Activated CD4-positive, alpha-beta T cell treated with anti-CD3 and anti-CD28 coated beads, Interleukin-2, Interleukin-4, amounts not matched to agents 100 ng/mL and 50 ng/mL, durations not matched to agents 16 hours and 8 hours (primary cell): ENCODE measurements at regions not wholly inside any gene's neighbourhood (a gene's known extent, or its start where the extent isn't known, plus 50 kb on each side); places are given as distances from the start of the nearest gene placed in this dataset.
A peak's percentile ranks its signal among the peaks of the same experiment; 100 is the strongest.
"Not testable (repeated sequence)": the region's sequence is repeated elsewhere in the genome, so short reads cannot be mapped to it uniquely, and the experiment has no call there.

ENCODE experiments used
- DNase-seq: peaks from one replicate; pipeline ENCODE4 v3.0.0-alpha.2; 2020; ENCODE audit warnings: low spot score

DNA sequence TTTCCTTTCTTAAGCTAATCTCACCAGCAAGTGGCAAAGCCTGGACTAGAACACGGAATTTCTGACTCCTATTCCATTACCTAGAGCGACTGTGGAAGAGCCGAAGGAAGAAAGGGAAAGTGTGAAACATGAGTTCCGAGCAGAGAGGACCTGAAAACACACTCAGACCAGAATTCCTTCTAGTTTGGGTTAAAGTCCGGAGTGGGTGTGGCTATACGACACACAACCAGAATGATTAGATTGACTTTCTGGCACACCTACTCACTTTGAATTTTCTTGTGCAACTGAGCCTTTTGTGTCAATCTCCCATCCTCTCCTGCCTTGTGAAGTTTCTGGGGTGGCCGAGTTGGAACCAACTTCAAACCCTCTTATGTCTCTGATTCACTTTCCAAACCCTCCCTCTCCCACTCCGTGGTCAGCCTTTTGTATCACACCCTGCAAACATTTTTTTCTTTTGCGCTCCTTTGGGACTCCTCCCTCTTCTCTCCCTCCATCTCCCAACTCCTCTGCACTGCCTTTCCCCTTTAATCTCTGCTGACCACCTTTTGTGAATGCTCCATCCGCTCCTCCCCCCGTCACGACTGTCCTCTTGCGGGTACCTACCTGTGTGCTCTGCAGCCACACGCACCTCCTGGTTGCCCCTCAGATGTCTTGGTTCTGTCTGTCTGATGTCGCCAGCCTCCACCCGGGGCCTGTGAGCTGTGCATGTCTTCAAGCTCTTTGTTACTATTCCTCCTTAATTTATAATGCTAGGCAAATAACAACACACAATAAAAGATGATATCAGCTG is 86.3 kb upstream of the BLID start:
- DNase-seq: no peak

DNA sequence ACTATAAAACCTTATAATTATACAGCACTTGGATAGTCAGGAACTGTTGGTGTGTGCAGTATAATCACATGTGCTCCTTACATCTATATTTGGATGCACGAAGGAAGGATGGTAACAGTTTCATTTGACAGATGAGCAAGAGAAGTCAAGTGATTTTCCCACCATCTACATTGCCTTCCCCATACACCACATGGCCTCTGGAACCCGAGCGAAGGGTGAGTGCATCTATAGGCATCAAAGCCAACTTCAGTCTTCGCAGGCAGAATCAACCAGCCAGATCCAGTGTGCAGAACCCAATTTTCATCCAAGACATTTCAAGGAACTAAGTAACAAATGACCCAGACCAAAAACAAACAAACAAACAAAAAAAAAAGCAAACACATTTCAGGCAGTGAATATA is 85.1 kb upstream of the BLID start:
- DNase-seq: no peak

DNA sequence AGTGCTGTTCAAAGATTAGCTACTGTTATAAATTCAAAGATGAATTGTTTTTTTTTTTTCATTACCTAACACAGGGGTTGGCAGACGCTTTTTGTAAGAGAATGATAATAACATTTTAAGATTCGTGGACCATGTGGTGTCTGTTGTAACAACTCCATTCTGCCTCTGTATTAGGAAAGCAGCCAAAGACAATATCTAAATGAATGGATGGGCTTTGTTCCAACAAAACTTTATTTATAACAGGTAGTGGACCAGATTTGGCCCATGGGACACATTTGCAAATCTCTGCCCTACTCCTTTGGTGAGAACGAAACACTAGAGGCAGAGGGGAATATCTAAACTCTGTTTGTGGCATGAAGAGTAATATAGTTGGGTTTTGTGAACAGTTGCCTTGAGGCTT is 83.6 kb upstream of the BLID start:
- no peak for DNase-seq

DNA sequence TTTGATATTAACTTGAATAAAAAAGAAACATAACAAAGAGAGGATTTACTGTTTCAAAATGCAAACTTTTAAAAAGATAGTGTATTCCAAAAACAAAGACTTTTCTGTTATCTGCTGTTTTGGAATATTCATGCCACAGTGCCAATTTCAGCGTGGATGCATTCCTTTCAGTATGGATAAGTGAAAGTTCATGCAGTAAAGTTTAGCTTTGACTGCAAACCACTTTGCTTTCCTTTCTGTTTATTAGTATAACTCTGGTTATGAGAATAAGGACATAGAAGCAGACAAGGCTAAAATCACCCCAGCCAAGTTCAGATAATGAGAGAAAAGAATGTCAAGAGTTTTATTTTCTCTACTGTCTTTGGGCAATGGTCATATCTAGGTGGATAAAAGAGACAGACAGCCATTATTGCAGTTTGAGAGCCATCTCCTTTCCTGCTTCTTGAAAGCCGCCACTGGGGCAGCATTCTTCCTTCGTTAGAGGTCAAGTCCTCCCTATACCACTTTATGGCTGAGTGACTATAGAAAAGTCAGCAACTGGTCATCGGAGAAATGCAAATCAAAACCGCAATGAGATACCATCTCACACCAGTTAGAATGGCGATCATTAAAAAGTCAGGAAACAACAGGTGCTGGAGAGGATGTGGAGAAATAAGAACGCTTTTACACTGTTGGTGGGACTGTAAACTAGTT is 82.4 kb upstream of the BLID start:
- DNase-seq: no peak

GRCh38 chr11:122197066-122197987 is 81.3 kb upstream of the BLID start:
- DNase-seq: no peak

DNA sequence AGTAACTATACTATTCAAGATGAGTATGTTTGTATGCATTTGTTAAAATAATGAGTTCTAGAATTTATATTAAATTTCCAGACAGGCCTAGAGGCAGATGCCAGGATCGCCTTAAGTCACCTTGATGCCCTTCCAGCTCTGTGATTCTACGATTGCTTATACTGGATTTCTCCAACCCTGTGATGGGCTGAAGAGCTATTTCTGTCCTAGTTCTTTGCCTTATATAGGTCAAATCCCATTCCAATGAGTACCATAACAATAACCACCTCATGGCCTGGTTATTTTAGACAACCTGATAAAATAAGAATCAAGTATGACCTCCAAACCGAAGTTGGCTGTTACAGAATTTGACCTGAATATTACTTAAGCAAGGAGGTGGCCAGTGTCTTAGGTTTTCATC is 79.8 kb upstream of the BLID start:
- no peak for DNase-seq

DNA sequence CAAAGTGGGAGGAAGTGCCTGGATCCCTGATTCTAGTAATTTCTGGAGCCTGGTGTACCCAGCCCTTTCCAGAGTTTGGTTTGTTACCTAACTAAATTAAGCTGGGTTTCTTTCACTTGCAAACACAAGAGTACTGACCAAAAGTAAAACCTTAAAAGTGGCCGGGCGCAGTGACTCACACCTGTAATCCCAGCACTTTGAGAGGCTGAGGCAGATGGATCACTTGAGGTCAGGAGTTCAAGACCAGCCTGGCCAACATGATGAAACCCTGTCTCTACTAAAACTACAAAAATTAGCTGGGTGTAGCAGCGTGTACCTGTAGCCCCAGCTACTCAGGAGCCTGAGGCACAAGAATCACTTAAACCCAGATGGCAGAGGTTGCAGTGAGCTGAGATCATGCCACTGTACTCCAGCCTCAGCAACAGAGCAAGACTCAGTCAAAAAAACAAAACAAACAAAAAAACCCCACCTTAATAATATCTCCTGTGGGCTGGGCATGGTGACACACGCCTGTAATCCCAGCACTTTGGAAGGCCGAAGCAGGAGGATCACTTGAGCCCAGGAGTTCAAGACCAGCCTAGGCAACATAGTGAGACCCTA is 78.0 kb upstream of the BLID start:
- DNase-seq: not testable (repeated sequence)

DNA sequence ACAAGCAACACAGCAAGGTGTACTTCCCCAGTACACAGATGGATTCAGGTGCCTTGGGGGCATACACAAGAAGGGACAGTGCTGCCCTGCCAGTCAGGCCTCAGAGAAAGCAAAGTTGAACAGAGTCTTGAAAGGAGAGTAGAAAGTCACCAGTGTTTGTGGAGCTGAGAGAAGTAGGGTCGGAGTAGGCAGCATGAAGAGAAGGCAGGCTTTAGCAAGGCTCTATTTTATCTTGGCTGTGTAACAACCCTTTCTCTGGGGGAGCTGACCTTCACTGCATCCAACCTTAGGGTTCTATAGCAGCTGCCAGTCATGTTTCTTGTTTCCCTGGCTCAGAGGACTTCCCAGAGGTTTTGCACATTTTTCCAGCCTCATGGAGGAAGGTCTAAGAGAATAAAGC is 77.4 kb upstream of the BLID start:
- DNase-seq: no peak

- DNase-seq: peak; percentile 57
Measured at GRCh38 chr11:122192634-122193255, 76.7 kb upstream of the BLID start.

GRCh38 chr11:122190768-122191167 is 74.8 kb upstream of the BLID start:
- no peak for DNase-seq

- DNase-seq: no peak
Measured at GRCh38 chr11:122189229-122189628, 73.2 kb upstream of the BLID start.

DNA sequence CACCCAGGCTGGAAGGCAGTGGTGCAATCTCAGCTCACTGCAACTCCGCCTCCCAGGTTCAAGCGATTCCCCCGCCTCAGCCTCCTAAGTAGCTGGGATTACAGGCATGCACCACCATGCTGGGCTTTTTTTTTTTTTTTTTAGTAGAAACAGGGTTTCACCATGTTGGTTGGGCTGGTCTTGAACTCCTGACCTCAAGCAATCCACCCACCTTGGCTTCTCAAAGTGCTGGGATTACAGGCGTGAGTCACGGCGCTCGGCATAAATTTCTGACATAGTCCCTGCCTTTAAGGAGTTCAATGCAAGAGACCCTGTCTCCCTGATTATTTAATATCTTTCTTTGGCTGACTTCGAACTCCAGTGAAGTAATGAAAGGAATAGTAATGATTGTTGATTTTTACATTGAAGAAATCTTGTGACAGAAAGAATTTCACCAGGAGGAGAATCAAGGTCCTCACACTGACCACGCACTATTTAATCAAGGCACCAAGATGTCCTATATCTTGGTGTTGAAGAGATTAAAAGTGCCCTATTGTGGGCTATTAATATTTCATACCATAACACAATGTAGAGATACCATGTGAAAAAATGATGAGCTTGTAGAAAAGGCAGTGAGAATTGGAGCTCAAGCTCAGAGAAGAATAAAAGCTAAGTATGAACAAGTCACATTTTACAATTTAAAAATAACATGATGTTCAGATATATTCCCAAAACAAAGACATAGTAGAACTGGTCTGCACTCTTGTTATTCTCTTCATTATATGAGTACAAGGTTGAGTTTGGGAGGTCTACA is 71.6 kb upstream of the BLID start:
- no peak for DNase-seq

- no peak for DNase-seq
Measured at GRCh38 chr11:122186439-122187080, 70.5 kb upstream of the BLID start.

GRCh38 chr11:122183933-122184332 is 67.9 kb upstream of the BLID start:
- DNase-seq: no peak

DNA sequence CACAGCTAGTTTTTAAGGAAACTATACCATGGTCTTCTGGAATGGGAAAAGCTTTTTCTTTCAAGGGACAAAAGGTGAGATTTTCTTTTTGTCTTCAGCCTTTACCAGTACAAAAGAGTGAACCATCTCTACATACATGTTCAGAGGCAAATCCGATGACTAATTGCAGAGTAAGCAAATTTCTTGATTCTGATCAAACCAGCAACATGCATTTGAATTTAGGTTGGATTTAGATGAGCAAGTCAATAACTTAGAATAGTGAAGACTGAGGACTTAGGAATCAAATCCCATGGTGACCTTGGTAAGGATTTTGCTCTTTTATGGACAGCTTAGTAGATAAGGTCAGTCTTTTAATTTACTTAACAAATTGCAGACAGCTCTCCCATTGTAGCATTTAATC is 65.9 kb upstream of the BLID start:
- DNase-seq: no peak

DNA sequence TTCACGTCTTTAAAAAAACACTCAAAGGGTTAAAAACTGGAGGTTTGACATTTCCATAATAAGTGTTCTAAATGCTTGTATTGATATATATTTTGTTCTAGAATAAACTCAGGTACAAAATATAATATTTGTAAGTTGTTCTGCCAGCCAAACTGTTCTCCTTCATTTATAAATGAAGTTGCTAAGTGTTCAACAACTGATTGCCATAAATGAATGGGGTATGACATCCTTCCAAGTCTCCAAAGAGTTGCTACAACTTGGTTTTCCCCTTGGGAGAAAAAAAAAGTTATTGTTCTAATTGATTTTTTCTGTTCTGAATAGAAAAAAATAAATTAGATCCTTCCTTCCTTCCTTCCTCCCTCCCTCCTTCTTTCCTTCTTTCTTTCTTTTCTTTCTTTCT is 65.4 kb upstream of the BLID start:
- DNase-seq: no peak

- no peak for DNase-seq
Measured at GRCh38 chr11:122179961-122180834, 64.2 kb upstream of the BLID start.

DNA sequence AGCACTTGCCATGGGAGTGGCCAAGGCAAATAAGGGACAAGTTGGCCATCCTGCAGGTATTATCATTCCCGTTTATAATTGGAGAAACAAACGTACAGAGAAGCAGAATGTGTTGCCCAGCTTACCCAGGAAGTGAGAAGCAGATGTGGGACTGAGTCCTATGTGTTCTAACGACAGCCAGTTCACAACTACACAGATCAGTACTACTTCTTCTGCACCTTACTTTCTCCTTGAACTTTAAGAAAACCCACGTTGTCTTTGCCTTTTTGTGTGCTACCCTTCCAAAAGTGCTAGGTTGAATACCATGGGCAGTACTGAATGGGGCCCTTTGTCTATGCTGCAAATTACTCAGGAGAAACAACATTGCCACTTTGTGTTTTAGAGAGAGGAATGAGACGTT is 62.8 kb upstream of the BLID start:
- no peak for DNase-seq

GRCh38 chr11:122177238-122177637 is 61.2 kb upstream of the BLID start:
- DNase-seq: no peak
